NCI-H524 (cell line): ENCODE measurements at regions not wholly inside any gene's neighbourhood (a gene's known extent, or its start where the extent isn't known, plus 50 kb on each side); places are given as distances from the start of the nearest gene placed in this dataset.
"Not testable (repeated sequence)": the region's sequence is repeated elsewhere in the genome, so short reads cannot be mapped to it uniquely, and the experiment has no call there.

Experiments used
- DNase-seq, 2 experiments: peaks; one replicate each; lab custom pipeline; 2025; lab: John Stamatoyannopoulos, UW

GRCh38 chrX:90848595-90848994, 586.0 kb upstream of the PABPC5 start:
- DNase-seq, result not testable (repeated sequence)

GRCh38 chrX:90883479-90883878, 551.2 kb upstream of the PABPC5 start:
- peak in 1 of 2 experiments; percentile 19 for DNase-seq

DNA sequence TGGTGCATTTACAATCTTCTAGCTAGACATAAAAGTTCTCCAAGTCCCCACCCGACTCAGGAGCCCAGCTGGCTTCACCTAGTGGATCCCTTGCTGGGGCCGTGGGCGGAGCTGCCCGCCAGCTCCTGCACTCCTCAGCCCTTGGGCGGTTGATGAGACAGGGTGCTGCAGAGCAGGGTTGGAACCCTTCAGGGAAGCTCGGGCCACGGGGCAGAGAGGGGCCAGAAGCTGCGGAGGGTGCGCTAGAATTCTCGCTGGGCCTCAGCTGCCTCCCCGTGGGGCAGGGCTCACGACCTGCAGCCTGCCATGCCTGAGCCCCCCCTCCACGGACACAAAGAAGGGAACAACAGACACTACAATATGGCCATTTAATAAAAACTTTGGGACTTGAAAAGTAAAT, 519.8 kb upstream of the PABPC5 start:
- DNase-seq, result not testable (repeated sequence)

- not testable (repeated sequence) for DNase-seq
Observed at GRCh38 chrX:90946870-90947269, 487.8 kb upstream of the PABPC5 start.

DNA sequence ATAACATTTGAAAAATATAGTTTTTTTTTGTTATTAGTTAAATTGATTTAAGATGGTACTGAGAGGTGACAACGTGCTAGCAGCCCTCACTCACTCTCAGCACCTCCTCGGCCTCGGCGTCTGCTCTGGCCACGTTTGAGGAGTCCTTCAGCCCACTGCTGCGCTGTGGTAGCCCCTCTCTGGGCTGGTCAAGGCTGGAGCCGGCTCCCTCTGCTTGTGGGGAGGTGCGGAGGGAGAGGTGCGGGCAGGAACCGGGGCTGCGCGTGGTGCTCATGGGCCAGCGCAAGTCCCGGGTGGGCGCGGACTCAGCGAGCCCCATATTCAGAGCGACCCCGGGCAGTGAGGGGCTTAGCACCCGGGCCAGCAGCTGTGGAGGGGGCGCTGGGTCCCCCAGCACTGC, 439.4 kb upstream of the PABPC5 start:
- DNase-seq, result not testable (repeated sequence)

GRCh38 chrX:91018111-91018510, 416.5 kb upstream of the PABPC5 start:
- DNase-seq, result not testable (repeated sequence)

- no peak for DNase-seq
Observed at GRCh38 chrX:91039777-91040176, 394.9 kb upstream of the PABPC5 start.

DNA sequence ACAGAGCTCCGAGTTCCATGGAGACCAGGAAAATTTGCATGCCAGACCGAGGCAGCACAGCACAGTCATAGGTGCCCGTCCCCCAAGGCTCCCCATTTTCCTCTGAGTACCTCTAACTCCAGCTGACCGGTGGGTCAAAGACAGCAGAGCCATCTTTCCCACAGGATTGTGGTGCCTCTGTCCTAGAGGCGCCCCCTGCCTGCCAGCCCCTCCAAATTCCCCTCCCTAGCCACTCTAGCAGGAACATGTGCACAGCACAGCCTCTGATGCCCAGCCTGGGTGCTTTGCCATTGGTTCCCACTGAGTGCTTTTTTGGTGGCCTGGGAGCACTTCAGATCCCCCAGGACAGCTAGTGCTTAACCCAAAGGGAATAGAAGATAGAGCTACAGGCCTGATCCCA, 368.5 kb upstream of the PABPC5 start:
- no peak for DNase-seq

DNA sequence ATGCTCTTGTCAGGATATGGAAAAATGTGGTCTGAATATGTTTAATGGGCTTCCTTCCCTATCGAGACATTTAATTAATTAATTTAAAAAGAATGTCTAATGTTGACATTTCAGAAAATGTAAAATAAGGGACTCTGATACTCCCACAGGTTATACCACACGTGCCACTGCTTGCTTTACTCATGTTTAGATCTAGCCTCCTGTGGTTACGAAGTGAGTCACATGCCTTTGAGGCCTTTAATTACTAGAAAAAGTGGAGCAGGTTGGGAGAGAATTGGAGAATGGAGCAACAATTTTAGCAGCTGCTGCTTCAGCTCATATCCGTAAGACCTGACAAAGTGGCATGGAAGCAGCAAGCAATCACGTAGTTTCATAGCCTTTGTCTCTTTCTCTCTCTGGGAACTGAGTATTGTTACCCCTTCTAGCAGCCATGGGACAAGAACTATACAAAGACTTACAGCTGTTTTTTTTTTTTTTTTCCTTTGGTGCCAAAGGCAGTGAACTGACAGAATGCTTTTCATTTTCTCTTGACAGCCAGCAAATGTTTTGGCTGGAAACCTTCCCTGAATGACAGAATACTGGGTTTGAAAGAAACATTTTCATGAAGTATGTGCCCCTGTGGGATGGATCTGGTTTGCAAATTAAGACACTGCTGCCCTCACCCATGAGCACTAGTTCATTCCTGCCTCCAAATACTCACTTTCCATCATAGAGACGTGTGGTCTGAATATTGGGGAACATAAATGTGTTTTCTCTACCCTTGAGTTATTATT, 355.1 kb upstream of the PABPC5 start:
- DNase-seq, result no peak

DNA sequence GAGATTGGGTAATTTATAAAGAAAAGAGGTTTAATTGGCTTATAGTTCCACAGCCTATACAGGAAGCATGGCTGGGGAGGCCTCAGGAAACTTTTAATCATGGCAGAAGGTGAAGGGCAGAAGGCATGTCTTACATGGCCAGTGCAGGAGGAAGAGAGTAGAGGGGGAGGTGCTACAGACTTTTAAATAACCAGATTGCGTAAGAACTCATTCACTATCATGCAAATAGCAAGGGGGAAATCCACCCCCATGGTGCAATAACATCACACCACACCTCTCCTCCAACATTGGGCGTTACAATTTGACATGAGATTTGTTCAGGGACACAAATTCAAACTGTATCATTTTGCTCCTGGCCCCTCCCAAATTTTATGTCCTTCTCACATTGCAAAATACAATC, 353.8 kb upstream of the PABPC5 start:
- no peak for DNase-seq

- no peak for DNase-seq
Observed at GRCh38 chrX:91081873-91082272, 352.8 kb upstream of the PABPC5 start.

- no peak for DNase-seq
Observed at GRCh38 chrX:91108761-91109160, 325.9 kb upstream of the PABPC5 start.

DNA sequence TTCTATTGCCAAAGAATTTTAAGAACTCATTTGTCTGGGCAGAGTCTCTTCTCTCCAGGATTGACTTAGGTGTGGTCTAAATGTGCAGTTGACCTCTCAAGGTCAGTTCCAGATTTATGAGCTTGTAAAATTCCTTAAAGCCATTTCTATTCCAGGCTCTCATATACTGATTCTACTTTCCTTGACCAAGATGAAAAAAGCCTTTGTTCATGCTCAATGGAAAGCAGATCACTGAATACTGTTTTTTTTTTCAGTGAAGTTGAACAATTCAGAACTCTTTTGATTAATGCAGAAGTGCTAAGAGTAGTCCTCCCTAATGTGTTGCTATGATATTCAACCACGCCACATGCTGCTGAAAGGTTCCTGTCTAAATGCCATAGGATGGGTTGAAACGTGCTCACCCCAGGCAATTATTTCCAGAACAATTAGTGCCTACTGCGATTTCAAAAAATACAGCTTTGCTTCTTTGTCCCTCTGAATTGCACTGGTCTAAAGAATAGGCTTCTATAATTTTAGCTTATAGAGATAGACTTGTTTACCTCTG, 312.4 kb upstream of the PABPC5 start:
- DNase-seq, result no peak

- no peak for DNase-seq
Observed at GRCh38 chrX:91137883-91138282, 296.8 kb upstream of the PABPC5 start.
